ENCODE measurements at regions not wholly inside any gene's neighbourhood (a gene's known extent, or its start where the extent isn't known, plus 50 kb on each side); places are given as distances from the start of the nearest gene placed in this dataset.

DNA sequence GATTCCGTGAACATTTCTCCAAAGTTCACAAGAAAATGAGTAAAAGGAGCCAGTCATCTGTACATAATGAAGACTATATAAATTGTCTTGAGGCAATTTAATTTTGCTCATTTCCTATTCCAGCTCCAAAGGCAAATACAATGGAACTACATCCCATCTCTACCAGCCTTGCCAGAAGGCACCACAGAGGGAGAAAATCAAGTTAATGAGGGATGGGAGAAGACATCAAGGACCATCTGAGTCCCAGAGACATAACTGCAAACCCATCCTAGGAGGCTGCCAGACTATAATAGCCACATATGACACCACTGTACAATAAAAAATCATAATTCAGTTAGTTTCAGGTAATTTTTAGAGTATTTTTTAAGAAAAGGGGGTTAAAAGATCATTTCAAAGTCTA, 136.3 kb upstream of the RGMB start:
- BruUV-seq (replicated peaks), result no TSS peak
- DNase-seq (ENCODE audit: low spot score), result no peak
- POLR2A ChIA-PET (ENCODE audit: low non-redundant PET), result no interaction called here
- H3K4me3 ChIP-seq (ENCODE audit: low read depth, low read length, poor library complexity, severe bottlenecking), result no peak overlapping the region
- TF ChIP-seq EZH2 (IDR thresholded peaks at IDR 0.05; ENCODE audit: borderline replicate concordance, low read depth, low read length, poor library complexity, severe bottlenecking), result no peak
- TF ChIP-seq CTCF (conservative IDR thresholded peaks at IDR 0.05; ENCODE audit: low read depth, low read length), result no peak
- intact Hi-C loops (cut with micrococcal nuclease; ENCODE audit: unreplicated experiment), result no loop called here
- H3K27ac ChIP-seq (ENCODE audit: low read depth, low read length, poor library complexity, severe bottlenecking), result no peak overlapping the region
- CTCF ChIA-PET, result no interaction called here
- H3K9me3 ChIP-seq (ENCODE audit: low read depth, low read length, poor library complexity, severe bottlenecking), result no peaks in the 10 kb centered on the region
- peaks cover 13% of the 10 kb centered on the region for H3K27me3 ChIP-seq (replicated peaks; ENCODE audit: insufficient read depth, low read depth, low read length, poor library complexity)
- no peaks in the 10 kb centered on the region for H3K4me1 ChIP-seq (ENCODE audit: insufficient read depth, low read length, poor library complexity, severe bottlenecking)
- H3K36me3 ChIP-seq (ENCODE audit: insufficient read depth, low read length, poor library complexity, severe bottlenecking), result no peaks in the 10 kb centered on the region

- intact Hi-C loops (cut with micrococcal nuclease; ENCODE audit: unreplicated experiment), result no loop called here
- H3K4me3 ChIP-seq (ENCODE audit: low read depth, low read length, poor library complexity, severe bottlenecking), result no peak overlapping the region
- no peak for DNase-seq (ENCODE audit: low spot score)
- no peaks in the 10 kb centered on the region for H3K36me3 ChIP-seq (ENCODE audit: insufficient read depth, low read length, poor library complexity, severe bottlenecking)
- no peak overlapping the region for H3K27ac ChIP-seq (ENCODE audit: low read depth, low read length, poor library complexity, severe bottlenecking)
- CTCF ChIA-PET, result no interaction called here
- peaks cover 13% of the 10 kb centered on the region for H3K27me3 ChIP-seq (replicated peaks; ENCODE audit: insufficient read depth, low read depth, low read length, poor library complexity)
- H3K9me3 ChIP-seq (ENCODE audit: low read depth, low read length, poor library complexity, severe bottlenecking), result no peaks in the 10 kb centered on the region
- BruUV-seq (replicated peaks), result no TSS peak
- TF ChIP-seq CTCF (conservative IDR thresholded peaks at IDR 0.05; ENCODE audit: low read depth, low read length) (no peak), EZH2 (IDR thresholded peaks at IDR 0.05; ENCODE audit: borderline replicate concordance, low read depth, low read length, poor library complexity, severe bottlenecking) (no peak)
- POLR2A ChIA-PET (ENCODE audit: low non-redundant PET), result no interaction called here
- H3K4me1 ChIP-seq (ENCODE audit: insufficient read depth, low read length, poor library complexity, severe bottlenecking), result no peaks in the 10 kb centered on the region
Measured at GRCh38 chr5:98637557-98637956, 135.9 kb upstream of the RGMB start.

DNA sequence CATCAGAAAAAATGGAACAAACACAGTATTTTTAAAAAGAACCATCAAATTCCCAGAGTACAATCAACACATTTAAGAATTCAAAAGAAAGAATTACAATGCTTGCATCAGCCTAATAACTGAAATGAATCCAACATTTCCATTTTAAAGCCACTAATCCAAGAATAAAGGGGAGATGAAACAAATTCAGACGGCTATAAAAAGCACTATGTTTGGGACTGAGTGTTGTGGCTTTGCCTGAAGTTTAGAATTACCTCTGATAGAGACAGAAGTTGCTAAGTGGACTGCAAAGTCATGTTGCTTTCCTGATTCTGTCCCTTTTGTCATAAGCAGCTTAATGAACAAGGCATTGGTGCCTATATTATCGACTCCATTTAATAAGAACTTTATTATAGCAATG, 135.4 kb upstream of the RGMB start:
- peaks cover 14% of the 10 kb centered on the region for H3K27me3 ChIP-seq (replicated peaks; ENCODE audit: insufficient read depth, low read depth, low read length, poor library complexity)
- H3K27ac ChIP-seq (ENCODE audit: low read depth, low read length, poor library complexity, severe bottlenecking), result no peak overlapping the region
- CTCF ChIA-PET, result no interaction called here
- POLR2A ChIA-PET (ENCODE audit: low non-redundant PET), result no interaction called here
- TF ChIP-seq EZH2 (IDR thresholded peaks at IDR 0.05; ENCODE audit: borderline replicate concordance, low read depth, low read length, poor library complexity, severe bottlenecking) (no peak), CTCF (conservative IDR thresholded peaks at IDR 0.05; ENCODE audit: low read depth, low read length) (no peak)
- no peak overlapping the region for H3K4me3 ChIP-seq (ENCODE audit: low read depth, low read length, poor library complexity, severe bottlenecking)
- BruUV-seq (replicated peaks), result no TSS peak
- H3K4me1 ChIP-seq (ENCODE audit: insufficient read depth, low read length, poor library complexity, severe bottlenecking), result no peaks in the 10 kb centered on the region
- H3K36me3 ChIP-seq (ENCODE audit: insufficient read depth, low read length, poor library complexity, severe bottlenecking), result no peaks in the 10 kb centered on the region
- no peaks in the 10 kb centered on the region for H3K9me3 ChIP-seq (ENCODE audit: low read depth, low read length, poor library complexity, severe bottlenecking)
- DNase-seq (ENCODE audit: low spot score), result no peak
- intact Hi-C loops (cut with micrococcal nuclease; ENCODE audit: unreplicated experiment), result no loop called here
